ENCODE measurements at regions not wholly inside any gene's neighbourhood (a gene's known extent, or its start where the extent isn't known, plus 50 kb on each side); places are given as distances from the start of the nearest gene placed in this dataset.
A peak's percentile ranks its signal among the peaks of the same experiment; 100 is the strongest.
"Not testable (repeated sequence)": the region's sequence is repeated elsewhere in the genome, so short reads cannot be mapped to it uniquely, and the experiment has no call there.

- H3K27me3 ChIP-seq (ENCODE audit: control insufficient read depth, insufficient read depth, low read length), result no peaks in the 10 kb centered on the region
- DNase-seq (ENCODE audit: low read depth), result no peak
- FAIRE-seq, result no peak
- TF ChIP-seq CTCF (IDR thresholded peaks at IDR 0.05; ENCODE audit: insufficient read depth, low read length, severe bottlenecking), result no peak
- no peak overlapping the region for H3K4me3 ChIP-seq (ENCODE audit: low read depth, low read length)
- H3K36me3 ChIP-seq (ENCODE audit: control insufficient read depth, insufficient read depth, low read length), result no peaks in the 10 kb centered on the region
Observed at GRCh38 chr13:103497404-103497803, 431.2 kb upstream of the SLC10A2 start.

- Histone ChIP-seq H3K27me3 (ENCODE audit: control insufficient read depth, insufficient read depth, low read length) (no peaks in the 10 kb centered on the region), H3K4me3 (ENCODE audit: low read depth, low read length) (no peak overlapping the region), H3K36me3 (ENCODE audit: control insufficient read depth, insufficient read depth, low read length) (no peaks in the 10 kb centered on the region)
- DNase-seq (ENCODE audit: low read depth), result no peak
- TF ChIP-seq CTCF (IDR thresholded peaks at IDR 0.05; ENCODE audit: insufficient read depth, low read length, severe bottlenecking), result no peak
- FAIRE-seq, result no peak
Observed at GRCh38 chr13:103487841-103488240, 421.6 kb upstream of the SLC10A2 start.

GRCh38 chr13:103473081-103473480 is 406.9 kb upstream of the SLC10A2 start:
- Histone ChIP-seq H3K4me3 (ENCODE audit: low read depth, low read length) (no peak overlapping the region), H3K36me3 (ENCODE audit: control insufficient read depth, insufficient read depth, low read length) (no peaks in the 10 kb centered on the region), H3K27me3 (ENCODE audit: control insufficient read depth, insufficient read depth, low read length) (no peaks in the 10 kb centered on the region)
- DNase-seq (ENCODE audit: low read depth), result no peak
- TF ChIP-seq CTCF (IDR thresholded peaks at IDR 0.05; ENCODE audit: insufficient read depth, low read length, severe bottlenecking), result no peak
- no peak for FAIRE-seq

- no peak for TF ChIP-seq CTCF (IDR thresholded peaks at IDR 0.05; ENCODE audit: insufficient read depth, low read length, severe bottlenecking)
- H3K4me3 ChIP-seq (ENCODE audit: low read depth, low read length), result no peak overlapping the region
- FAIRE-seq, result no peak
- no peaks in the 10 kb centered on the region for H3K27me3 ChIP-seq (ENCODE audit: control insufficient read depth, insufficient read depth, low read length)
- no peaks in the 10 kb centered on the region for H3K36me3 ChIP-seq (ENCODE audit: control insufficient read depth, insufficient read depth, low read length)
- DNase-seq (ENCODE audit: low read depth), result no peak
Observed at GRCh38 chr13:103471896-103472295, 405.7 kb upstream of the SLC10A2 start.

- TF ChIP-seq CTCF (IDR thresholded peaks at IDR 0.05; ENCODE audit: insufficient read depth, low read length, severe bottlenecking), result no peak
- DNase-seq (ENCODE audit: low read depth) (no peak), FAIRE-seq (no peak)
- no peaks in the 10 kb centered on the region for H3K36me3 ChIP-seq (ENCODE audit: control insufficient read depth, insufficient read depth, low read length)
- no peaks in the 10 kb centered on the region for H3K27me3 ChIP-seq (ENCODE audit: control insufficient read depth, insufficient read depth, low read length)
- H3K4me3 ChIP-seq (ENCODE audit: low read depth, low read length), result no peak overlapping the region
Observed at GRCh38 chr13:103469771-103470170, 403.6 kb upstream of the SLC10A2 start.

- DNase-seq (ENCODE audit: low read depth) (no peak), FAIRE-seq (peak; percentile 72)
- Histone ChIP-seq H3K4me3 (ENCODE audit: low read depth, low read length) (no peak overlapping the region), H3K27me3 (ENCODE audit: control insufficient read depth, insufficient read depth, low read length) (no peaks in the 10 kb centered on the region), H3K36me3 (ENCODE audit: control insufficient read depth, insufficient read depth, low read length) (no peaks in the 10 kb centered on the region)
- no peak for TF ChIP-seq CTCF (IDR thresholded peaks at IDR 0.05; ENCODE audit: insufficient read depth, low read length, severe bottlenecking)
Observed at GRCh38 chr13:103466761-103467160, 400.5 kb upstream of the SLC10A2 start.

- H3K4me3 ChIP-seq (ENCODE audit: low read depth, low read length); FAIRE-seq; DNase-seq (ENCODE audit: low read depth); H3K36me3 ChIP-seq (ENCODE audit: control insufficient read depth, insufficient read depth, low read length); H3K27me3 ChIP-seq (ENCODE audit: control insufficient read depth, insufficient read depth, low read length): not testable (repeated sequence)
Observed at GRCh38 chr13:103460246-103460645, 394.0 kb upstream of the SLC10A2 start.

- FAIRE-seq; DNase-seq (ENCODE audit: low read depth); H3K36me3 ChIP-seq (ENCODE audit: control insufficient read depth, insufficient read depth, low read length); H3K27me3 ChIP-seq (ENCODE audit: control insufficient read depth, insufficient read depth, low read length); H3K4me3 ChIP-seq (ENCODE audit: low read depth, low read length): not testable (repeated sequence)
Observed at GRCh38 chr13:103457050-103457449, 390.8 kb upstream of the SLC10A2 start.
